Endothelial cell of hepatic sinusoid (primary cell): ENCODE measurements at regions not wholly inside any gene's neighbourhood (a gene's known extent, or its start where the extent isn't known, plus 50 kb on each side); places are given as distances from the start of the nearest gene placed in this dataset.

Experiments used
- in situ Hi-C: cut with HindIII; loops from 2 replicates; pipeline ENCODE4 v1.10.0; 2017; ENCODE audit warnings: low sequenced_read_pairs

DNA sequence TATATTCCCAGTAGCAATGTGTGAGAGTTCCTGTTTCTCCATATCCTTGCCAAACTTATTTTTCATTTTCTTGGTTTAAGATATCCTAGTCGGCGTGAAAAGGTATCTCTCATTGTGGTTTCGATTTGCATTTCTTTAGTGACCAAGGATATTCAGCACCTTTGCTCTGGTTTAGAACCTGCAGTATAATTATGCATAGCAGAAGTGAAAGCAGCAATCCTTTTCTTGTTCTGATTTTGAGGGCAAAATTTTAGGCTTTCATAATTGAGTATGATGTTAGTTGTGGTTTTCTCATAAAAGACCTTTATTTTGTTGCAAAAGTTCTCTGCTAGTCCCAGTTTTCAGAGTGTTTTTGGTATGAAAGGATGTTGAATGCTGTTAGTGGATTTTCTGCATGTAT lies 491.0 kb downstream of the FGF9 start:
- in situ Hi-C loops, result no loop called here

DNA sequence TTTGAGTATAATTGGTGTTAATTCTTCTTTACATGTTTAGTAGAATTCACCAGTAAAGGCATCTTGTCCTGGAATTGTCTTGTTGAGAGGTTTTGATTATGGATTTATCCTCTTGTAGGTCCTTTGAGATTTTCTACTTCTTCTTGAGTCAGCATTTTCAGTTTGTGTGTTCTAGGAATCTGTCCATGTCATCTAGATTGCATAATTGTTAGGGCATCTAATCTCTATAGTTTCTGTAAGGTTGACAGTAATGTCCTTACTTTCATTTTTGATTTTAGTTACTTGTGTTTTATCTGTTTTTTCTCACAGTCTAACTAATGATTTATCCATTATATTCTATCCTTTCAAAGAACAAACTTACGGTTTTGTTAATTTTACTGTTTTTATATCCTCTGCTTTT lies 492.0 kb downstream of the FGF9 start:
- in situ Hi-C loops, result no loop called here

DNA sequence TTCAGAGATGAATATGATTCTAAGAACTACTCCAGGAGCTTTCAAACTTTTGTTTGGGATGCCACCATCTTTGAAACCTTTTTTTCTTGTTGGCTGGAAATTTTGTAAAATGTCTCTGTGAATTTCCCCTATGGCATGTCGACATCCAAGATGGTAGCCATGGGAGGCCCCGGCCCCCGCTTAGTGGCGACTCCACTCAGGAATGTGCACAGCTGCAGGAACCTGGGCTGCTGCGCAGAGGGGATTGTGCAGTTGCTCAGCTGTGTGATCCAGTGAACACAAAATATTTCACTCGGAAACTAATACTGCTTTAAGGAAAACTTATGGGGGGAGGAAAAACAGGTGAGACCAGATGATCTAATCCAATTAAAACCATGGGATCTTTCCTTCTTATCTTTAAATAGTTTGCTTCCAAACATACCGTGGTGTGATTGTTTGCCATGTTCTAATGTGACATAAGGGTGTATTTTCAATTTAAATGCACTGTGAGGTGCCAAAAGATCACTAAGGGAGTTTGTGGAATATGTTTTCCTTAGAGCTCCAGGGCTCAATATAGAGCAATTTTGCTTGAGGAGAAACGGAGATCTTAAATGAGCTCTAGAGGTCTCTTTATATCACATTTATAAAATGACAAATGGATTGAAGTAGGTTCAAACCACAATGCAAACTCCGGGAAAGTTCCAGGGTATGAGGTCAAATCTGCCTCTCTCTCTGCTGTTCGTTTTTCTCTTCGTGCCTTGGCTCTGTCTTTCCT lies 497.7 kb downstream of the FGF9 start:
- in situ Hi-C loops, result no loop called here

DNA sequence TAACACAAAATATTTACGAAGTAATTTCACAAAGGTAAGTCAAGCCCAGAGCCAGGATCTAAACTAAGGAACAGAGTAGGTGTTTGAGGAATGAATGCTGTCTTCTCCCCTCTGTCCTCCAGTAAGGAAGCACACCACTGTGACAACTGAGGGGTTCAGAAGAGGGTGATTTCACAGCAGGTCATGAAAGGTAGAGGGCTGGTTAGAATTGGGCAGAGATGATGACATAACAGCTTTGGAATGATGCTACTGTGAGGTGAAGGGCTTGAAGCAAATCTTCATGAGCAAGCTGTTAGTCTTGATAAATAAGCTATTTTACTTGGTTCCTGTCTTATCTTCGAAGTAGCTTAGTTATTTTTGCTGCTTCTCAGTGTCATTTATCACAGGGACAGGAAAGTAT lies 498.6 kb downstream of the FGF9 start:
- in situ Hi-C loops, result no loop called here

DNA sequence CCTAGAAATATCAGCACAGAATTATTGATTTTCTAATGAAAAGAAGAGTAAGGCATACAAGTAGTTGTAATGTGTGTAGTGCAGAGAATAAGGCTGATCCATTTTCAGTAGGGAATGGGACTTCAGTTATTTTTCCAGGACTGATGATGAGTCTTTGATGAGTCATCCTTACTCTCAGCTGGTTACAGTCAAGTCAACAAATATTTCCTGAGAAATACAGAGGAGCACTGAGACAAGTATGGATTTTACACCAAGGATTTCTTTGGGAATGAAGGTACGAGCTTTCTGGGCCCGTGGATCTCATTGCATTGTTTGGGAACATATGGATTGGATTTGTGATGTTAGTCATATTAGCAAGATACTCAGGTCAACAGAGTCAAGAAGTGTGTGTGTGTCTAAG lies 502.7 kb downstream of the FGF9 start:
- in situ Hi-C loops, result no loop called here

DNA sequence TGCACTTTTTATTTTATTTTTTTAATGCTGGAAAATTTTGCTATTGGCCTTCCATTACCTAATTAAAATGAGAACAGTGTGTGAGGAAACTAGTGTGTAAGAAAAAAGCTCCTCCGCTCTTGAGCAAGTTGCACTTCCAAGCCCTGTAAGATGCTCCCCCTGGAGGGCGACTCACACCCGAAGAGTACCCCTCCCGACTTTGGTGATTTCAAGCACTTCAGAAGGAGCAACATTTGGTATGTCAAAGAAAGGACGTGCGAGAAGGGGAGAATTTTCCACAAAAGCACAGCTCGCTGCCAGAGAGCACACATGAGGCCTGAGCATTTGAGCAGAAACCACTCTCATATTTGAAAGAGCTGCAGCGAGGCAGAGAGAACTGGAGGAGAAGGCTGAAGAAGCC lies 504.4 kb downstream of the FGF9 start:
- in situ Hi-C loops, result no loop called here

DNA sequence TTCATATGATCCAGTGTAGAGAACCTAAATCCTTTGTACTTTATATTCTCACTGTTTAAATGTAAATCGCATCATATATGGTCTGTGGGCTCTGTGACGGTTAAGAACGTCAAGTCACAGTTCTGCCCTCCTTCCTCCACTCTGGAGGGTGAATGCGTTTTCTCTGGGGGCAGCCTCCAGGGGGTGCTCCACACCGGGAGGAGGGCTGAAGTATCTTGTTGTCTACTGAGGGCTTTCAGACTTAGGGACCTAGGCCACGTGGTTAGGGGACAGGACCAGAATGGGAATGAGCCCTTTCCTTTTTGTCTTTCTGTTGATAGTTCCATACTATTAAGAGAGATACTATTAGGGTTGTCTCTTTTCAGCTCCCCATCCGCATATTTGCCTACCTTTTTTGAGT lies 504.9 kb downstream of the FGF9 start:
- in situ Hi-C loops, result no loop called here

DNA sequence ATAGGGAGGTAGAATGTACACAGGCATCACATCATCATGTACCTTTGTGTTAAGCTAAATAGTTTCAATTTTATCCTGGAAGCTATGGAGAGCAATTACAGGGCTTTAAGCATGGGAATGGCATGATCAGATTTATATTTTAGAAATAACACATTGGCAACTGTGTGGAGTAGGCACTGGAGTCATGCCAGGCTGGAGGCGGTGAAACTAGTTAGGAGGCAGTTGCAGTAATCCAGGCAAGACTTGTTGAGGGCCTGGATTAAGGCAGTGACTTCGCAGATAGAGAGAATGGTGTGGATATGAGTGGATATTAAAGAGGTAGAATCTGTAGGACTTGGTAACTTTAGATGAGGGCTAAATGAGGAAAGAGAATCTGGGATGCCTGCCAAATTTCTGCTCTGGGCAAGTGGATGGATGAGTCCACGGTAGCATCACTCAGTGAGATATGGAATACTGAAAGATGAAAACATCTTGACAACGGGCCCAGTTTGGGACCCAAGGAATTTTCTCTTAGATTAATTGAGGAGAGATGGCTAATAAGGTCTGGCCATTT lies 506.2 kb downstream of the FGF9 start:
- in situ Hi-C loops, result no loop called here

DNA sequence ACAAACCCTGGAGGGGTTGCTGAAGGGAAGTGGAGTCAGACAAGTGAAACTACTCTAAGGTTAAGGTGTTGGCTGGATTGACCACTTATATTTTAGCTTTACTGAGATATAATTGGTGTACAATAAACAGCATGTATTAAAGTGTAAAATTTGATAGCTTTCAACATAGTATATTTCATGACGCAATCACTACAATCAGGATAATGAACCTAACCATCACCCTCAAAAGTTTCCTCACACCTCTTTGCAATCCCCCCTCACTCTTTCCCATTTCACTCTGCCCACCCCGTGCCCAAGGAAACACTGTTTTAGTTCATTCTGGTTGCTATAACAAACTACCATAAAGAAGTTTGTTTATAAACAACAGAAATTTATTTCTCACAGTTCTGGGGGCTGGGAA lies 508.0 kb downstream of the FGF9 start:
- in situ Hi-C loops, result no loop called here

DNA sequence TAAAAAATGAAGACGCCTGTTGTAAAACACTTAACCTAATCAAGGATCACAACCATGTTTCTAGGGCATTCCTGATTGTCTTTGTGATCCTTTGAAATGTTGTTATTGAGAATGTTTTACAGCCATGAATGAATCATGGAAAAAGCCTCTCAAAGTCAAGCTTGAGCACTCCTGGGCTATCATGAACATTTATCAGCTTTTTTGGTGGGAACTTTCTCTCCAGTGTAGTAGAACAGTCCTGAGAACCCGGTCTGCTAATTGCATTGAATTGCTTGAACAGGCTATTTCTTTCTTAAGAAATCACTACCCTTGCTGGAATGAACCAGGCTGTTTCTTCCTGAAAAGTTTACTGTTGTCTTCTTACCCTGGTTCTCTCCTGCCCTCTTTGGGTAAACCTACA lies 516.5 kb downstream of the FGF9 start:
- in situ Hi-C loops, result no loop called here

DNA sequence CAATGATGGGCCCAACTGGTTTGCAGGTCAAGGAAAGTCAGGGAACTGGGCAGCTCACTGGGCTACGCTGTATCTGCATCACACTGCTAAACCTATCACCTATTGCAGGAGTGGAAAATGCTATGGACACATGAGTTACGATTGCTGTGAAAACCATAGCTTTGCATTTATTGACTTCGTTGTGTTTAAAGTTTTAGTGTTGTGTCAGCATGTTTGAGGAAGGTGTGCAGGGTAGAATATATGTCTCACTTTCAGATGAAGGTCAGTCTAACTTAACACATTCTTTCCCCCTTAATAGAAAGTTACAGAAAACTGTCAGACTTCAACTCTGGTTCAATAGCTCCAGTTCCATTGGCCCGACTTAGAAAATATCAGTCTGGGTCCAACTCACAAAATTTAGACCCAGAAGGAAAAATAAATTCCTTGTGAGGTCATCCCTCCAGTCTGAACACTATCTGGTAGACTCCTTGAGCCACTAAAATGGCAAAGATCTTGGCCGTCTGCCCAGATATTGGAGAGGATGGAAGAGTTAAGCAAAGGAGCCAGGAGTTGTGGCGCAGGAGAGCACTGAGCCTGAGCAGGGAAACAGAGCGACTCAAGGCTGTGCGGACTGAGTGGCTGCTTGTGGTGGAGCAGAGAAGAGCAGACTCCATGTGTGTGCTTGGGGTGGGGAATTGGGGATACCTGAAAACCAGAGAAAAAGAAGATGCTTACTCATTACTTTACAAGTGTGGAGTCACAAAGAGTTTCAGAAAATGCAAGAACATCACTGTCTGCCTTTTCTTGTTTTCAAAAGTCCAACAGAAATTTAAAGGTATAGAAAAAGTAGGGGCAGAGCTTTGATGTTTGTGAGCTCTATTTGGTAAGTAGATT lies 518.5 kb downstream of the FGF9 start:
- in situ Hi-C loops, result no loop called here

DNA sequence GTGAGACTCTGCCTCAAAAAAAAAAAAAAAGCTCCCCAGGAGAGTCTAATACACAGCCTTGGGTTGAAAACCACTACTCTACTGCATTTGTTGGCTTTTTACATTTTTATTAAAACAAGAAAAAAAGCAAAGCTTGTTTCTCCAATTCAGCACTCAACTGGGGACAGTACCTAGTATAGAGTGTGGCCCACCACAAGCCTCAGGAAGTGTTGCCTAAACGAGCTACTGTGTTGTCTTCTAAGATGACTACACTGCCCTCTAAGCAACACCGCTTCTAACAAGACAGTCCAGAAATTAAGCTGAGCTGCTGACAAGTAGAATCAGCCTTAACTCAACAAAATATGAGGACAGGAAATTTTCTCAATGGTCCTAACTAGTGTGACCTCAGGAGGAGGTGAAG lies 522.2 kb downstream of the FGF9 start:
- in situ Hi-C loops, result no loop called here

DNA sequence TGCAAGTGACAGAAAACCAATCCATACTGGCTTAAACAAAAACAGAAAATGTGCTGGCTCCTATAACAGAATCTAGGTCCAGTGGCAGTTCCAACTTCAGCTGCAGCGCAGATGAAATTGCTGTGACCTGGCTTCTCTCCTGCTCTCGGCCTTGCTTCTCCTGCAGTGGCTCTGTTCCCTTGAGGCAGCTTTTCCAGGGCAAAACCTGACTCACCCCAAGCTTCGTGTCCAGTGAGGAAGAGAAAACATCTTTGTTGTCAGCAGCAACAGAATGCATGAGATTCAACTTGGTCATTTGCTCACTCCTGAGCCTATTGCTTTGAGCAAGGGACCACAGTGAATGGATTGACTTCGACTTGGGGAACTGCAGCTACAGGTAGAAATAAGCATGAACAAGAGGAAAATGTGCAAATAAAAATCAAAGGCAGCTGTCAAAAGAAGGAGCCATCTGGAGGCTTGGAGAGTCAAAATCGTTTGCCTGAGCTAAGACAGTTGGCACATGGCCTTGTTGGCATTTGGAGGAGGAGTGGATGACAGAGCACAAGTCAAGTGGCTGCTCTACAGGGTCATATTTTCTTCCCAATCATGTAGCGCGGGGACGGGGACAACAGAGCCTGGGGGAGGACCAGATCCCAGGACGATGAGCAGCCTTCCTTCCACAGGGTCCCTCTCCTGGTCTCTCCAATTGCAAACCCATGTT lies 523.4 kb downstream of the FGF9 start:
- in situ Hi-C loops, result no loop called here

DNA sequence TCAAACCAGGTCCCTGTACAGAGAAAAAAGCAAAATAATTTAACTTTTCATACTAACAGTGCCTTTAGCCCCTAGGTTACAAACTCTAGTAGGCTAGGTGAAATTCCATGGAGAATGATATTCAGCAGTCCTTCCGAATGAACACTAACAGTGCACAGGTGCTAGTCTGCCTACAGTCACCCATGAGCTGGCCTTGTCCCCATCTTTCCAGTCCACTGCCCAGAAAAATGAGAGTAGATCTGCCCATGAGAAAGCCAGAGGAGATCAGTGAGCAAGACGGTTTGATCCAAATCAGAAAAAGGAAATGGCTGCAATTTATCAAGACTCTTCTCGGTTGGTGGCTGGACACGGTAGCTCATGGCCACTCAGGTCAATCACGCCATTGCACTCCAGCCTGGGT lies 524.9 kb downstream of the FGF9 start:
- in situ Hi-C loops, result no loop called here

DNA sequence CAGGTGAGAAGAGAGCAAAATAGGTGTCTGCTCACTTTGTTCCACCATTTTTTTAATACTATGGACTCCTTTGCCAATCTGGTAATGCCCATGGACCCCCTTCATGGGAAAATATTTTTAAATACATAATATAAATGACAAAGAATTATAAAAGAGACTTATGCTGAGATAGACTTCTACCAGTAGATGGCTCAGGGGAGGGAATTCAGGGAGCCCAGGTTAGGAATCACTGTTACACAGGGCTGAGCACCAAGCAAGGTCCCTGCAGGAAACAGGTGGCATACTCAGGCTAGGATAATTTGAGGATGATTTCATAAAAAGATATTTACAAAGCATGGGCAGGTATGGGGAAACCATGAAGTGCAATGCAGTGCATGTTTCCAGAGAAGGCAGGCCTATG lies 525.9 kb downstream of the FGF9 start:
- in situ Hi-C loops, result no loop called here

DNA sequence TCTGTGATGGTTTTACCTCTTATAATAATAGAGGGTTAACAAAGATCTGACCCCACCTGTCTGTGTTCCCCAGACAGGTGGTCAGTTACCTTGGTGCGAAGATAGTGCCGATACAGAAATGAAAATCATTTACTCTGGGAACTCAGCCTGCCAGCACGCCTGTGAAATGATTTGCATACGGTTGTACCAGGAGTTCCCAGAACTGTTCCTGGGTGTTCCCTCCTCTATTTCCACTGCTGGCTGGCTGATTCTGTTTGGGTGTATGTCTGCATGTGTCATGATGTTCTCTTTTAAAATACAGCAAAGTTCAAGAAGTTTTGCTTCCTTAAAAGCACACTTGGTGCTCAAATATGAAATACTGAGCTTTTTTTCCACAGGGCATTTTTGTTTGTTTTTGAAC lies 527.1 kb downstream of the FGF9 start:
- in situ Hi-C loops, result no loop called here

DNA sequence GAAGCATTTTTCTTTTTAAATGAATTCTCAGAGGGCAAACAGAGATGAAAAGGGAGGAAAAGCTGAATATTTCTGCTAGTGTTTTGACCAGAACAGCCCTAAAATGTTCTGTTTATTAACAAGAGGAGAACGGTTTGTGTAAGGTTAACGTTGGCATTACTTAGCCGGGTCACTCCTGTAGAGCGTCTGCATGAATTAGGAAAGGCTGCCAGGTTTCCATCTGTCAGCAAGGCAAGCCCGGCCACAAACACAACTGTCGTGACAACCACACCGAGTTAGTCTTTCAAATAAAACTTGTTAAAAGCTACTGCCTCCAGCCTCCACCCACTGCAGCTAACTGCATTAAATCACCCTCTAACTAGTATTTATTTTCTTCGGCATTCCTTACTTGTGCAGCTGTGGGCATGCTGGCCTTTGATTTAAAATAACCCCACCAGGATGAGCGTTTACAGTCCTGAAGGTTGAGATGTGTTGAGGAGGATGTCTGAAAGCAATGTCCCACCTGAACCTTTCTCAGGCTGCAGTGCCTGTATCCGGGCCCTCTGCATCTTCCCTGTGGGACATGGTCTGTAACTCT lies 527.9 kb downstream of the FGF9 start:
- in situ Hi-C loops, result no loop called here

DNA sequence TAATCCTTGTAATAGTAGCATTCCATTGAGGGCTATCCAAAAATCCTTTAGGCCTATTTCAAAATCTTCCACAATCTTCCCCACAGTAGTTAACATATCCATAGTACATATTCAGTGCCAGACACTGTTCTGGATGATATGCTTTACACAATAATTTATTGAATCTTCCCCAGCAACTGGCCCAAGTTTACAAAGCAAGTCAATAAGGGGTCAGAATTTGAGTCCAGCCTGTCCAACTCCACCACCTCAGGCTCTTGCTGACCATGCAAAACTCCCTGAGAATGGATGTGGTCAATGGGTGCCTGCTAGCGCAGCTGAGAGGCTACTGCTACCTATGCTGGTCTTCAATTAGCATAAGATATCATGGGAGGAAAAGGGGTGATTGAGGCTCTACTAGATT lies 529.6 kb downstream of the FGF9 start:
- in situ Hi-C loops, result no loop called here

DNA sequence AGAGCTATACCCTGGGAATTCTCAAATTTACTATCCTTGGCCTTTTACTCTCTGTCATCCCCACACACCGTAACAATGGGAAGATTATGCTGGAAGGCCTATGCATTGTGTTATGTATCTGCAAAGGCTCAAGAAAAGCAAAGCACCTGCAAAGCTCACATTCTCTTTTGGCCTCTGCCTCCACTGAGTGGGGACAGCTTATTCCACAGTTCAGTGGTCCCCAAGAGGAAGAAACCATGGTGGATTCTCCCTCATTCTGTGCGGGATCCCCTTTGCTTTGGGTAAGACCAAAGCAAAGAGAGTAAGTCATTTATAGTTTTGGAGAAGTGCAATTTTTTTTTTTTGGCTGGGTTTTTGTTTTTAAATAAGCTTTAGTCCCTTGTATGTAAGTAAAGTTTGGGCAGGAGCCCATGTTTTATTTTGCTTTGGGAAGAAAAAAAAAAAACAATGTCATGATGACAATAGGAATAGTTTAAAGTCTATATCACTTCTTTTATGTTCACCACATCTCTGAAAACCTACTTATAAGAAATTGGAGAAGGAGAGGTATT lies 530.6 kb downstream of the FGF9 start:
- in situ Hi-C loops, result no loop called here

DNA sequence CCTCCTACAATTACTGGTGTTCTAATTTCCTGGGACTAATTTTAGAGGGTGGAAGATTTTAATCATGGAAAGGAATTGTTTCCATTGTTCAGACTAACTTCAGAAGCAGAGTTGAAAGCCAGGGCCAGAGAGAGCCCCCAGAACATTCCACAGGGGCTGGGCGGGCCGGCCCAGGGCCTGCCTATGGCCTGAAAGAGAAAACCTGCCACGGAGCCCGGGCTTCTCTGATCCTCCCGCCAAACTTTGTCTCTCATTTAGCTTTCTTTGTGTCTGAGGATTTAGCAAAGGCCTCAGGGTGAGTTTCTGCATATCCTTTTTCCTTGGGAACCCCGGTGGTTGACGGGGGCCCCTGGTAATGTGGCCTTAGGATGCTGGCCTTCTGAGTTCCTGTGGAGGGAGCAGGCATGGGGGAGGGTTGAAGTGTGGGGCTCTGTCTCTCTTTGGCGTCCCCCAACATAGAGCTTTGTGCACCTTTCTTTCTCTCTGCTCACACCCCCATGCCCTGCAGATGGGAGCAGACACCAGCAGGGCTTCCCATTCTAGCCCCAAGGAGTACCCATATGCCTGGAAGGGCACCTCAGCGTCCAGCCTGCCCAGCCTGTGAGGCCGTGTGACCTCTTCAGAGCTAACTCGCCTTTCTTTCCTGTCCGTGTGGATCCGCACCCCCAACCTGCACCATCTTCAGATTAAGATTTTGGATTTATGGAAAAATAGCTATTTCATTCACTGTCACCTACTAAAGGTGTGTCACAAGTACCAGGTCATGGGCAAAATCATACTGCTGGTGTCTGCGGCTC lies 539.5 kb downstream of the FGF9 start:
- in situ Hi-C loops, result no loop called here
